HCT116 (cell line): ENCODE measurements at regions not wholly inside any gene's neighbourhood (a gene's known extent, or its start where the extent isn't known, plus 50 kb on each side); places are given as distances from the start of the nearest gene placed in this dataset.

ENCODE experiments used
- ATAC-seq: fragments of 200-7000 bp; cut with Tn5 transposase; 2 replicates; pipeline ENCODE4 v1.9.1; 2020; ENCODE audit warnings: mild to moderate bottlenecking, moderate library complexity
- BruUV-seq: library from RNA; stranded (reverse); fragments of 400-500 nt; replicated peaks from 2 replicates; lab custom pipeline; 2021; lab: Mats Ljungman, UMichigan
- CTCF ChIA-PET: fragments of 300-600 bp; sonication (Branson Sonifier 250); formaldehyde crosslinking; loops from one replicate; lab custom pipeline; 2021; ENCODE audit warnings: antibody characterized with exemption; lab: Charles Lee
- POLR2A ChIA-PET: fragments of 300-600, 350-600 bp; sonication (Branson Sonifier 250); formaldehyde crosslinking; loops from one replicate; lab custom pipeline; 2021; ENCODE audit warnings: antibody characterized with exemption; lab: Charles Lee
- RAD21 ChIA-PET, 2 experiments: fragments of 300-600 bp; sonication (Branson Sonifier 250); formaldehyde crosslinking; loops; one replicate each; lab custom pipeline; 2023; ENCODE audit warnings: low total read pairs in 2 of 2; ENCODE audit not compliant: uncharacterized antibody in 2 of 2, unreplicated experiment in 2 of 2, low non-redundant PET in 1 of 2; lab: Charles Lee
- DNase-seq: peaks from one replicate; pipeline ENCODE4 v3.0.0-alpha.2; 2010; ENCODE audit warnings: low read depth, low spot score
- H2AFZ ChIP-seq: fragments of 200-600 bp; shearing (Covaris generic), sonication (generic); 2 replicates; pipeline ENCODE4 v1.6.1; 2017; ENCODE audit warnings: low read depth, mixed run types, mixed read lengths, antibody characterized with exemption, low read length; ENCODE audit not compliant: poor library complexity, severe bottlenecking
- H3K27ac ChIP-seq: 2 replicates; pipeline ENCODE4 v1.5.1; 2012; ENCODE audit warnings: low read depth, low read length
- H3K27me3 ChIP-seq: fragments of 200-600 bp; sonication (generic); 2 replicates; pipeline ENCODE4 v1.6.1; 2016; ENCODE audit warnings: mixed run types, low read length, mixed read lengths; ENCODE audit not compliant: insufficient read depth
- H3K36me3 ChIP-seq, 2 experiments: fragments of 200-500 bp in 1 of 2; fragments of 200-600 bp in 1 of 2; sonication (Bioruptor generic) in 1 of 2; sonication (generic) in 1 of 2; 2 replicates each; pipeline versions ENCODE4 v1.5.1 to v1.6.1; 2014 to 2016; ENCODE audit warnings: low read length in 2 of 2, inconsistent platforms in 1 of 2, mixed read lengths in 1 of 2, mixed run types in 1 of 2; ENCODE audit not compliant: insufficient read depth in 2 of 2, control insufficient read depth in 1 of 2
- H3K4me1 ChIP-seq, 2 experiments: fragments of 200-600 bp in 1 of 2; sonication (generic) in 1 of 2; 2 replicates each; pipeline versions ENCODE4 v1.5.1 to v1.6.1; 2012 to 2017; ENCODE audit warnings: low read length in 2 of 2, inconsistent platforms in 1 of 2, mild to moderate bottlenecking in 1 of 2, mixed read lengths in 1 of 2, mixed run types in 1 of 2, moderate library complexity in 1 of 2; ENCODE audit not compliant: insufficient read depth in 2 of 2, control insufficient read depth in 1 of 2
- H3K4me2 ChIP-seq: fragments of 200-600 bp; sonication (generic); 2 replicates; pipeline ENCODE4 v1.6.1; 2017; ENCODE audit warnings: mixed run types, low read length, mixed read lengths
- H3K4me3 ChIP-seq, 2 experiments: fragments of 200-600 bp in 1 of 2; sonication (generic) in 1 of 2; replicated peaks in 1 of 2; 2 replicates each; pipeline ENCODE4 v1.5.1; 2011 to 2016; ENCODE audit warnings: low read length in 2 of 2, control low read depth in 1 of 2, low read depth in 1 of 2, mild to moderate bottlenecking in 1 of 2, mixed read lengths in 1 of 2, mixed run types in 1 of 2
- H3K79me2 ChIP-seq: fragments of 200-600 bp; sonication (generic); 2 replicates; pipeline ENCODE4 v1.6.1; 2017; ENCODE audit warnings: mild to moderate bottlenecking, mixed run types, low read length, moderate library complexity, mixed read lengths; ENCODE audit not compliant: insufficient read depth
- H3K9ac ChIP-seq: fragments of 200-600 bp; sonication (generic); 2 replicates; pipeline ENCODE4 v1.6.1; 2016; ENCODE audit warnings: low read length, mixed read lengths
- H3K9me2 ChIP-seq: fragments of 200-600 bp; sonication (generic), shearing (Covaris generic); 2 replicates; pipeline ENCODE4 v1.6.1; 2017; ENCODE audit warnings: mixed run types, mild to moderate bottlenecking, moderate library complexity; ENCODE audit not compliant: insufficient read depth
- H3K9me3 ChIP-seq, 2 experiments: fragments of 200-500 bp in 1 of 2; fragments of 200-600 bp in 1 of 2; sonication (Bioruptor generic) in 1 of 2; sonication (generic) in 1 of 2; 2 replicates each; pipeline ENCODE4 v1.6.1; 2014 to 2017; ENCODE audit warnings: low read length in 2 of 2, mixed read lengths in 2 of 2, inconsistent platforms in 1 of 2, low read depth in 1 of 2, mild to moderate bottlenecking in 1 of 2, mixed run types in 1 of 2, moderate library complexity in 1 of 2; ENCODE audit not compliant: control insufficient read depth in 1 of 2, insufficient read depth in 1 of 2
- H4K20me1 ChIP-seq: fragments of 200-600 bp; sonication (generic), shearing (Covaris generic); 2 replicates; pipeline ENCODE4 v1.6.1; 2017; ENCODE audit warnings: mixed run types, mild to moderate bottlenecking, moderate library complexity; ENCODE audit not compliant: insufficient read depth
- CEBPB ChIP-seq: IDR thresholded peaks from 2 replicates; pipeline ENCODE4 v1.6.1; 2012; ENCODE audit warnings: low read depth
- EGR1 ChIP-seq: IDR thresholded peaks from 2 replicates; pipeline ENCODE4 v1.6.1; 2012; ENCODE audit warnings: low read depth
- ELF1 ChIP-seq: IDR thresholded peaks from 2 replicates; pipeline ENCODE4 v1.6.1; 2012; ENCODE audit warnings: low read depth, borderline replicate concordance
- EZH2 ChIP-seq: fragments of 200-600 bp; sonication (generic); IDR thresholded peaks from 2 replicates; pipeline ENCODE4 v1.6.1; 2017; ENCODE audit warnings: antibody characterized with exemption, mixed run types
- EZH2phosphoT487 ChIP-seq: fragments of 200-600 bp; IDR thresholded peaks from 2 replicates; pipeline ENCODE4 v1.6.1; 2018; ENCODE audit warnings: antibody characterized with exemption, borderline replicate concordance
- POLR2A ChIP-seq: IDR thresholded peaks from 2 replicates; pipeline ENCODE4 v1.7.0; 2011; ENCODE audit warnings: borderline replicate concordance; ENCODE audit not compliant: insufficient read depth, insufficient read length; ENCODE audit errors: extremely low read depth
- POLR2AphosphoS5 ChIP-seq: IDR thresholded peaks from 2 replicates; pipeline ENCODE4 v1.6.1; 2011; ENCODE audit warnings: mild to moderate bottlenecking, low read depth, low read length, moderate library complexity
- SIN3A ChIP-seq: IDR thresholded peaks from 2 replicates; pipeline ENCODE4 v1.6.1; 2012; ENCODE audit warnings: low read depth
- SP1 ChIP-seq: IDR thresholded peaks from 2 replicates; pipeline ENCODE4 v1.6.1; 2012; ENCODE audit warnings: low read depth
- SRF ChIP-seq: IDR thresholded peaks from 2 replicates; pipeline ENCODE4 v1.6.1; 2012; ENCODE audit warnings: low read depth
- TCF7L2 ChIP-seq: IDR thresholded peaks from 2 replicates; pipeline ENCODE4 v1.7.0; 2011; ENCODE audit warnings: borderline replicate concordance, inconsistent platforms; ENCODE audit not compliant: insufficient read depth, insufficient read length; ENCODE audit errors: extremely low read depth
- YY1 ChIP-seq: IDR thresholded peaks from 2 replicates; pipeline ENCODE4 v1.6.1; 2011; ENCODE audit warnings: low read length, low read depth, moderate library complexity, mild to moderate bottlenecking; ENCODE audit not compliant: insufficient replicate concordance; ENCODE audit errors: extremely low read depth
- ZFX ChIP-seq: fragments of 450-650 bp; IDR thresholded peaks from 2 replicates; pipeline ENCODE4 v1.6.1; 2017
- ZNF274 ChIP-seq: fragments of 200-500 bp; sonication (Bioruptor generic); IDR thresholded peaks from 2 replicates; pipeline ENCODE4 v1.6.1; 2014; ENCODE audit warnings: mild to moderate bottlenecking, low read depth, low read length, inconsistent platforms
- intact Hi-C: fragments of 100-400 bp; cut with micrococcal nuclease; formaldehyde crosslinking; loops from 2 replicates; pipeline ENCODE4 v1.10.0; 2022
- TF ChIP-seq, protein P1 (sequence below): IDR thresholded peaks from 2 replicates; pipeline ENCODE4 v1.6.1; 2011; ENCODE audit warnings: mild to moderate bottlenecking, low read length, moderate library complexity; ENCODE audit not compliant: insufficient replicate concordance; ENCODE audit errors: extremely low read depth
- TF ChIP-seq, protein P2 (sequence below): IDR thresholded peaks from 2 replicates; pipeline ENCODE4 v1.6.1; 2012
- TF ChIP-seq, protein P3 (sequence below), 3 experiments: fragments of 200-600 bp in 1 of 3; sonication (generic) in 1 of 3; IDR thresholded peaks in 2 of 3; conservative IDR thresholded peaks in 1 of 3; 2 replicates each; pipeline ENCODE4 v1.5.1; 2012 to 2017; ENCODE audit warnings: low read depth in 2 of 3, low read length in 2 of 3, antibody characterized with exemption in 1 of 3, borderline replicate concordance in 1 of 3, control low read depth in 1 of 3, mild to moderate bottlenecking in 1 of 3, mixed read lengths in 1 of 3, mixed run types in 1 of 3, moderate library complexity in 1 of 3; ENCODE audit not compliant: insufficient read depth in 1 of 3

DNA sequence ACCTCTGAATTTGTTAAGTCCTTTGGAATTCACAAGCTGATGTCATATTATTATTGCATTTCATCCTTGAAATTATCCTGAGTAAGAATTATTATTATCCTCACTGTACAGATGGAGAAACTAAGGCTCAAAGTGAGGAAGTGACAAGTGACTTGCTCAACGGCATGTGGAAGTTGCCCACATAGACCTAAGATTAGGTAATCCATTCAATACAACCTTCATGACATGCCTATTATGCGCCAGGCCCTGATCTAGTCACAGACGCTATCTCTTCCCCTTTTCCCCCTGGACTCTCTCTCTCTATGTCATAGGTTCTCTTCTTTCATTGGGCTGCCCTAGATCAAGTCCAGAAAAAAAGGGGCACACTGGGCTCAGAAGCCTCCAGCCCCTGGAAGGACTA, 84.9 kb upstream of the KCNK2 start (continued):
- TF ChIP-seq, protein P1, sequence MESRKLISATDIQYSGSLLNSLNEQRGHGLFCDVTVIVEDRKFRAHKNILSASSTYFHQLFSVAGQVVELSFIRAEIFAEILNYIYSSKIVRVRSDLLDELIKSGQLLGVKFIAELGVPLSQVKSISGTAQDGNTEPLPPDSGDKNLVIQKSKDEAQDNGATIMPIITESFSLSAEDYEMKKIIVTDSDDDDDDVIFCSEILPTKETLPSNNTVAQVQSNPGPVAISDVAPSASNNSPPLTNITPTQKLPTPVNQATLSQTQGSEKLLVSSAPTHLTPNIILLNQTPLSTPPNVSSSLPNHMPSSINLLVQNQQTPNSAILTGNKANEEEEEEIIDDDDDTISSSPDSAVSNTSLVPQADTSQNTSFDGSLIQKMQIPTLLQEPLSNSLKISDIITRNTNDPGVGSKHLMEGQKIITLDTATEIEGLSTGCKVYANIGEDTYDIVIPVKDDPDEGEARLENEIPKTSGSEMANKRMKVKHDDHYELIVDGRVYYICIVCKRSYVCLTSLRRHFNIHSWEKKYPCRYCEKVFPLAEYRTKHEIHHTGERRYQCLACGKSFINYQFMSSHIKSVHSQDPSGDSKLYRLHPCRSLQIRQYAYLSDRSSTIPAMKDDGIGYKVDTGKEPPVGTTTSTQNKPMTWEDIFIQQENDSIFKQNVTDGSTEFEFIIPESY = no peak
- TF ChIP-seq CEBPB = no peak
- no peak for TF ChIP-seq EGR1
- TF ChIP-seq, protein P2, sequence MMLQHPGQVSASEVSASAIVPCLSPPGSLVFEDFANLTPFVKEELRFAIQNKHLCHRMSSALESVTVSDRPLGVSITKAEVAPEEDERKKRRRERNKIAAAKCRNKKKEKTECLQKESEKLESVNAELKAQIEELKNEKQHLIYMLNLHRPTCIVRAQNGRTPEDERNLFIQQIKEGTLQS = no peak
- TF ChIP-seq EZH2phosphoT487 = no peak
- TF ChIP-seq POLR2A = no peak
- TF ChIP-seq ZNF274 = no peak
- TF ChIP-seq, protein P3, sequence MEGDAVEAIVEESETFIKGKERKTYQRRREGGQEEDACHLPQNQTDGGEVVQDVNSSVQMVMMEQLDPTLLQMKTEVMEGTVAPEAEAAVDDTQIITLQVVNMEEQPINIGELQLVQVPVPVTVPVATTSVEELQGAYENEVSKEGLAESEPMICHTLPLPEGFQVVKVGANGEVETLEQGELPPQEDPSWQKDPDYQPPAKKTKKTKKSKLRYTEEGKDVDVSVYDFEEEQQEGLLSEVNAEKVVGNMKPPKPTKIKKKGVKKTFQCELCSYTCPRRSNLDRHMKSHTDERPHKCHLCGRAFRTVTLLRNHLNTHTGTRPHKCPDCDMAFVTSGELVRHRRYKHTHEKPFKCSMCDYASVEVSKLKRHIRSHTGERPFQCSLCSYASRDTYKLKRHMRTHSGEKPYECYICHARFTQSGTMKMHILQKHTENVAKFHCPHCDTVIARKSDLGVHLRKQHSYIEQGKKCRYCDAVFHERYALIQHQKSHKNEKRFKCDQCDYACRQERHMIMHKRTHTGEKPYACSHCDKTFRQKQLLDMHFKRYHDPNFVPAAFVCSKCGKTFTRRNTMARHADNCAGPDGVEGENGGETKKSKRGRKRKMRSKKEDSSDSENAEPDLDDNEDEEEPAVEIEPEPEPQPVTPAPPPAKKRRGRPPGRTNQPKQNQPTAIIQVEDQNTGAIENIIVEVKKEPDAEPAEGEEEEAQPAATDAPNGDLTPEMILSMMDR (IDR thresholded peaks at IDR 0.05 in 2 of 3, conservative IDR thresholded peaks at IDR 0.05 in 1 of 3; ENCODE audit: borderline replicate concordance in 1 of 3, insufficient read depth in 1 of 3, low read depth in 2 of 3, low read length in 2 of 3) = no peak
- TF ChIP-seq, all 23 proteins: peak for 0

DNA sequence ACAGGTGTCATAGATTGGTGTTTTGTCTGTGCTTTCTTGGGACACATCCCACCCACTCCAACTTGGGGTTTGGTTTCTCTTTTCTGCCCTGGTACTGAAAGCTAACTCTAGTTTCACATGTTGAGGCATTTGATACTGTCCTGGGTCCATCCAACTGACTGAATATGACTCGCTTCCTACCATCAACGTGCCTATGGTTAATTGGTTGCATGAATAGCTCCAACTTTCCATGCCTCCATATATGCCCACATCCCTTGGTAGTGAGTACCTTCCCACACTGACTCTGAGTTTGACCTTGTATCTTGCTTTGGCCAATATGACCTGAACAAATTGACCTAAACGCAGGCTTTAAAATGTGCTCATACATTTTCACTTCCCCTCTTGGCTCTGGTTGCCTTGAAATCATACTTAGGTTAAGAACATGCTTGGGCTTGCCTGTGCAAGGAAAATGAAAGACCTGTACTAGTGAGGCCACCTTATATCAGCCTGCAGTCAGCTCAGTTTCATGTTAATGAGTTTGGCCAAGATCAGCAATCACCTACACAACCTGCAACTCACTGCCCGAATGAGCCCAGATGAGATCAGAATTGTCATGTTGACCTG, 81.0 kb upstream of the KCNK2 start:
- DNase-seq = no peak
- Histone ChIP-seq H3K4me3 (no peak overlapping the region), H3K79me2 (no peaks in the 10 kb centered on the region), H3K4me1 (no peaks in the 10 kb centered on the region), H4K20me1 (no peaks in the 10 kb centered on the region), H2AFZ (no peak overlapping the region), H3K4me2 (no peak overlapping the region), H3K27ac (no peak overlapping the region), H3K9me3 (no peaks in the 10 kb centered on the region), H3K27me3 (no peaks in the 10 kb centered on the region), H3K9me2 (no peaks in the 10 kb centered on the region), H3K36me3 (no peaks in the 10 kb centered on the region), H3K9ac (no peak overlapping the region)
- no peak for ATAC-seq
- ChIA-PET CTCF (no interaction called here), POLR2A (no interaction called here), RAD21 (no interaction called here)
- no TSS peak for BruUV-seq
- intact Hi-C loops = no loop called here
- TF ChIP-seq CEBPB (no peak), TCF7L2 (no peak), ZFX (no peak), POLR2AphosphoS5 (no peak), EZH2 (no peak), SP1 (no peak), YY1 (no peak), ELF1 (no peak), ZNF274 (no peak), SIN3A (no peak), SRF (no peak)
- TF ChIP-seq, protein P1 = no peak
